Nephron (organoid): ENCODE measurements at regions not wholly inside any gene's neighbourhood (a gene's known extent, or its start where the extent isn't known, plus 50 kb on each side); places are given as distances from the start of the nearest gene placed in this dataset.
A peak's percentile ranks its signal among the peaks of the same experiment; 100 is the strongest.

ENCODE experiments used
- H3K27ac Mint-ChIP-seq, 3 experiments: 2 replicates each; pipeline ENCODE4 v1.8.0; 2020; ENCODE audit warnings: mixed read lengths in 3 of 3, mild to moderate bottlenecking in 2 of 3, moderate library complexity in 1 of 3
- H3K27me3 Mint-ChIP-seq: 2 replicates; pipeline ENCODE4 v1.8.0; 2021; ENCODE audit warnings: low read depth, mild to moderate bottlenecking, moderate library complexity, mixed read lengths
- H3K36me3 Mint-ChIP-seq: 2 replicates; pipeline ENCODE4 v1.8.0; 2020; ENCODE audit warnings: low read depth, mixed read lengths
- H3K4me1 Mint-ChIP-seq: 2 replicates; pipeline ENCODE4 v1.8.0; 2020; ENCODE audit warnings: mixed read lengths
- H3K4me3 Mint-ChIP-seq, 3 experiments: 2 replicates each; pipeline ENCODE4 v1.8.0; 2020; ENCODE audit warnings: mild to moderate bottlenecking in 3 of 3, mixed read lengths in 3 of 3, moderate library complexity in 2 of 3
- H3K9me3 Mint-ChIP-seq: 2 replicates; pipeline ENCODE4 v1.8.0; 2020; ENCODE audit warnings: mixed read lengths
- CTCF ChIP-seq, 3 experiments: fragments of 200-600 bp; sonication (generic); IDR thresholded peaks; one replicate each; pipeline ENCODE4 v1.5.0; 2021; ENCODE audit warnings: antibody characterized with exemption in 3 of 3; ENCODE audit not compliant: unreplicated experiment in 3 of 3

GRCh38 chr9:89247431-89248353, 63.3 kb upstream of the CKS2 start:
- no peaks in the 10 kb centered on the region for H3K27me3 Mint-ChIP-seq
- H3K4me3 Mint-ChIP-seq = peak overlapping the region in 1 of 3 experiments; percentile 15
- no peaks in the 10 kb centered on the region for H3K36me3 Mint-ChIP-seq
- H3K27ac Mint-ChIP-seq = peak overlapping the region; percentile 87 to 96 (median 89)
- peaks cover 9% of the 10 kb centered on the region for H3K4me1 Mint-ChIP-seq
- no peak for TF ChIP-seq CTCF (IDR thresholded peaks at IDR 0.05; ENCODE audit: unreplicated experiment in 3 of 3)
- no peaks in the 10 kb centered on the region for H3K9me3 Mint-ChIP-seq

GRCh38 chr9:89249001-89249400, 62.0 kb upstream of the CKS2 start:
- Mint-ChIP-seq H3K9me3 (no peaks in the 10 kb centered on the region), H3K36me3 (no peaks in the 10 kb centered on the region), H3K4me1 (peaks cover 9% of the 10 kb centered on the region), H3K27me3 (no peaks in the 10 kb centered on the region), H3K4me3 (no peak overlapping the region), H3K27ac (no peak overlapping the region)
- no peak for TF ChIP-seq CTCF (IDR thresholded peaks at IDR 0.05; ENCODE audit: unreplicated experiment in 3 of 3)

- H3K27me3 Mint-ChIP-seq = no peaks in the 10 kb centered on the region
- H3K27ac Mint-ChIP-seq = no peak overlapping the region
- peaks cover under 1% of the 10 kb centered on the region for H3K9me3 Mint-ChIP-seq
- H3K4me3 Mint-ChIP-seq = no peak overlapping the region
- H3K4me1 Mint-ChIP-seq = peaks cover 5% of the 10 kb centered on the region
- no peaks in the 10 kb centered on the region for H3K36me3 Mint-ChIP-seq
- no peak for TF ChIP-seq CTCF (IDR thresholded peaks at IDR 0.05; ENCODE audit: unreplicated experiment in 3 of 3)
Measured at GRCh38 chr9:89252651-89253267, 58.2 kb upstream of the CKS2 start.

- no peak overlapping the region for H3K27ac Mint-ChIP-seq
- no peaks in the 10 kb centered on the region for H3K36me3 Mint-ChIP-seq
- no peaks in the 10 kb centered on the region for H3K27me3 Mint-ChIP-seq
- TF ChIP-seq CTCF (IDR thresholded peaks at IDR 0.05; ENCODE audit: unreplicated experiment in 3 of 3) = no peak
- no peaks in the 10 kb centered on the region for H3K4me1 Mint-ChIP-seq
- H3K4me3 Mint-ChIP-seq = no peak overlapping the region
- peaks cover 3% of the 10 kb centered on the region for H3K9me3 Mint-ChIP-seq
Measured at GRCh38 chr9:89254058-89254772, 56.8 kb upstream of the CKS2 start.

GRCh38 chr9:89254773-89255125, 56.2 kb upstream of the CKS2 start:
- Mint-ChIP-seq H3K27me3 (no peaks in the 10 kb centered on the region), H3K36me3 (no peaks in the 10 kb centered on the region), H3K4me1 (no peaks in the 10 kb centered on the region), H3K4me3 (no peak overlapping the region), H3K27ac (no peak overlapping the region), H3K9me3 (peaks cover 3% of the 10 kb centered on the region)
- no peak for TF ChIP-seq CTCF (IDR thresholded peaks at IDR 0.05; ENCODE audit: unreplicated experiment in 3 of 3)
